SK-N-SH (cell line): ENCODE measurements at regions not wholly inside any gene's neighbourhood (a gene's known extent, or its start where the extent isn't known, plus 50 kb on each side); places are given as distances from the start of the nearest gene placed in this dataset.

Source experiments
- CTCF ChIA-PET: fragments of 300-600, 350-600 bp; formaldehyde crosslinking; extraction: SDS; loops from one replicate; lab custom pipeline; 2021; lab: Yijun Ruan, JAX
- POLR2A ChIA-PET: fragments of 350-600 bp; sonication (Branson Sonifier 250); formaldehyde crosslinking; extraction: SDS; loops from one replicate; lab custom pipeline; 2020; ENCODE audit warnings: antibody characterized with exemption, inconsistent platforms; lab: Yijun Ruan, JAX
- DNase-seq: peaks from one replicate; pipeline ENCODE4 v3.0.0; 2012
- H2AFZ ChIP-seq: fragments of 200-600 bp; sonication (generic); 2 replicates; pipeline ENCODE4 v1.8.1; 2016; ENCODE audit warnings: antibody characterized with exemption, mild to moderate bottlenecking, low read depth
- H3F3A ChIP-seq: fragments of 200-600 bp; sonication (generic); replicated peaks from 2 replicates; pipeline ENCODE3; 2016; ENCODE audit warnings: antibody characterized with exemption, mild to moderate bottlenecking; ENCODE audit not compliant: insufficient read depth
- H3K27ac ChIP-seq, 2 experiments: fragments of 200-500 bp in 1 of 2; fragments of 200-600 bp in 1 of 2; sonication (Bioruptor generic) in 1 of 2; sonication (generic), shearing (Covaris generic) in 1 of 2; 2 replicates each; pipeline versions ENCODE4 v1.5.1 to v1.6.1; 2014 to 2016; ENCODE audit warnings: low read depth in 2 of 2, inconsistent platforms in 1 of 2, low read length in 1 of 2, mild to moderate bottlenecking in 1 of 2, mixed read lengths in 1 of 2
- H3K27me3 ChIP-seq: fragments of 200-600 bp; sonication (generic), shearing (Covaris generic); 2 replicates; pipeline ENCODE4 v1.6.1; 2016; ENCODE audit warnings: mixed run types; ENCODE audit not compliant: insufficient read depth
- H3K36me3 ChIP-seq, 2 experiments: fragments of 200-500 bp in 1 of 2; fragments of 200-600 bp in 1 of 2; sonication (Bioruptor generic) in 1 of 2; sonication (generic) in 1 of 2; replicated peaks in 1 of 2; 2 replicates each; pipeline versions ENCODE3 to v1.5.1; 2014 to 2016; ENCODE audit warnings: low read length in 1 of 2, mild to moderate bottlenecking in 1 of 2; ENCODE audit not compliant: insufficient read depth in 2 of 2, control insufficient read depth in 1 of 2
- H3K4me1 ChIP-seq, 2 experiments: fragments of 200-500 bp in 1 of 2; fragments of 200-600 bp in 1 of 2; sonication (Bioruptor generic) in 1 of 2; sonication (generic), shearing (Covaris generic) in 1 of 2; 2 replicates each; pipeline versions ENCODE4 v1.5.1 to v1.6.1; 2014 to 2016; ENCODE audit warnings: low read depth in 1 of 2, low read length in 1 of 2, mixed run types in 1 of 2; ENCODE audit not compliant: insufficient read depth in 2 of 2, control insufficient read depth in 1 of 2
- H3K4me2 ChIP-seq: fragments of 200-600 bp; sonication (generic), shearing (Covaris generic); 2 replicates; pipeline ENCODE4 v1.6.1; 2017; ENCODE audit warnings: mixed run types
- H3K4me3 ChIP-seq, 2 experiments: fragments of 200-500 bp in 1 of 2; fragments of 200-600 bp in 1 of 2; sonication (Bioruptor generic) in 1 of 2; sonication (generic), shearing (Covaris generic) in 1 of 2; 2 replicates each; pipeline versions ENCODE4 v1.5.1 to v1.8.1; 2014 to 2016; ENCODE audit warnings: low read depth in 2 of 2, inconsistent platforms in 1 of 2, low read length in 1 of 2, mild to moderate bottlenecking in 1 of 2, mixed read lengths in 1 of 2, moderate library complexity in 1 of 2
- H3K79me2 ChIP-seq: fragments of 200-600 bp; sonication (generic); 2 replicates; pipeline ENCODE4 v1.8.1; 2017; ENCODE audit warnings: mild to moderate bottlenecking; ENCODE audit not compliant: insufficient read depth
- H3K9ac ChIP-seq: fragments of 200-600 bp; sonication (generic); 2 replicates; pipeline ENCODE4 v1.6.1; 2017; ENCODE audit warnings: mixed run types
- H3K9me2 ChIP-seq: fragments of 200-600 bp; sonication (generic); 2 replicates; pipeline ENCODE4 v1.6.1; 2017; ENCODE audit warnings: mixed run types
- H3K9me3 ChIP-seq: fragments of 200-600 bp; sonication (generic); 2 replicates; pipeline ENCODE4 v1.6.1; 2017; ENCODE audit warnings: mixed run types, mild to moderate bottlenecking, moderate library complexity
- H4K20me1 ChIP-seq: fragments of 200-600 bp; sonication (generic); 2 replicates; pipeline ENCODE4 v1.6.1; 2017; ENCODE audit warnings: mild to moderate bottlenecking, mixed run types; ENCODE audit not compliant: insufficient read depth
- CHD2 ChIP-seq: fragments of 150-350 bp; IDR thresholded peaks from 2 replicates; pipeline ENCODE4 v1.6.1; 2018; ENCODE audit warnings: low read length; ENCODE audit not compliant: partially characterized antibody
- EZH2phosphoT487 ChIP-seq: fragments of 200-600 bp; sonication (generic); IDR thresholded peaks from 2 replicates; pipeline ENCODE4 v1.6.1; 2017; ENCODE audit warnings: low read depth, mixed run types, mild to moderate bottlenecking, antibody characterized with exemption, moderate library complexity, borderline replicate concordance
- FOXJ3 ChIP-seq: sonication (generic); formaldehyde crosslinking; IDR thresholded peaks from 2 replicates; pipeline ENCODE4 v1.5.1; 2020; ENCODE audit warnings: mild to moderate bottlenecking, missing genetic modification reagents
- MEF2A ChIP-seq: IDR thresholded peaks from 2 replicates; pipeline ENCODE4 v1.4.0; 2012; ENCODE audit warnings: low read depth, borderline replicate concordance
- MXI1 ChIP-seq: IDR thresholded peaks from 2 replicates; pipeline ENCODE4 v1.6.1; 2012; ENCODE audit warnings: mild to moderate bottlenecking, low read depth, low read length, improper control_type of control experiment
- NFIC ChIP-seq: IDR thresholded peaks from 2 replicates; pipeline ENCODE4 v1.4.0; 2012; ENCODE audit warnings: borderline replicate concordance
- RAD21 ChIP-seq: IDR thresholded peaks from 2 replicates; pipeline ENCODE4 v1.6.1; 2012; ENCODE audit warnings: mild to moderate bottlenecking, low read length
- RCOR1 ChIP-seq: fragments of 150-350 bp; IDR thresholded peaks from 2 replicates; pipeline ENCODE4 v1.6.1; 2017; ENCODE audit warnings: antibody characterized with exemption, low read length
- REST ChIP-seq: IDR thresholded peaks from 2 replicates; pipeline ENCODE4 v1.6.1; 2012; ENCODE audit warnings: mild to moderate bottlenecking, low read depth, low read length, moderate library complexity
- RFX5 ChIP-seq: IDR thresholded peaks from 2 replicates; pipeline ENCODE4 v1.6.1; 2012; ENCODE audit warnings: mild to moderate bottlenecking, improper control_type of control experiment, low read length
- RXRA ChIP-seq: IDR thresholded peaks from 2 replicates; pipeline ENCODE4 v1.4.0; 2012; ENCODE audit warnings: low read depth, mild to moderate bottlenecking, borderline replicate concordance
- SIN3A ChIP-seq: IDR thresholded peaks from 2 replicates; pipeline ENCODE4 v1.6.1; 2012; ENCODE audit warnings: low read depth, mild to moderate bottlenecking, low read length, moderate library complexity, borderline replicate concordance
- SMC3 ChIP-seq: IDR thresholded peaks from 2 replicates; pipeline ENCODE4 v1.6.1; 2012; ENCODE audit warnings: low read depth, low read length, improper control_type of control experiment
- TAF1 ChIP-seq: IDR thresholded peaks from 2 replicates; pipeline ENCODE4 v1.6.1; 2012; ENCODE audit warnings: low read depth, mild to moderate bottlenecking, low read length, moderate library complexity, borderline replicate concordance
- TEAD4 ChIP-seq: IDR thresholded peaks from 2 replicates; pipeline ENCODE4 v1.4.0; 2012; ENCODE audit warnings: mild to moderate bottlenecking, borderline replicate concordance; ENCODE audit not compliant: insufficient read depth
- USF1 ChIP-seq: IDR thresholded peaks from 2 replicates; pipeline ENCODE4 v1.4.0; 2012; ENCODE audit warnings: low read depth, borderline replicate concordance
- YY1 ChIP-seq: IDR thresholded peaks from 2 replicates; pipeline ENCODE4 v1.4.0; 2012; ENCODE audit warnings: low read depth, mild to moderate bottlenecking
- WGBS: methylation state at CpG from one replicate; pipeline ENCODE4 v1.1.6; 2017; ENCODE audit warnings: low lambda C conversion rate; 5-methylcytosine and 5-hydroxymethylcytosine counted together
- TF ChIP-seq, protein P1 (sequence below): fragments of 200-600 bp; sonication (generic); IDR thresholded peaks from 2 replicates; pipeline ENCODE4 v1.6.1; 2017; ENCODE audit warnings: antibody characterized with exemption, mild to moderate bottlenecking, moderate library complexity

GRCh38 chr6:126461045-126461444, 121.1 kb downstream of the CENPW start:
- no peaks in the 10 kb centered on the region for H3F3A ChIP-seq

GRCh38 chr6:126464245-126464644, 124.3 kb downstream of the CENPW start:
- DNase-seq = no peak
- WGBS = 0% methylated on average over 1 of the region's 1 CpG
- CTCF ChIA-PET = no interaction called here
- H3K79me2 ChIP-seq = no peaks in the 10 kb centered on the region
- no peak overlapping the region for H3K9ac ChIP-seq
- H3K36me3 ChIP-seq = no peaks in the 10 kb centered on the region
- no peaks in the 10 kb centered on the region for H3K9me2 ChIP-seq
- no peak overlapping the region for H3K27ac ChIP-seq
- H3K4me3 ChIP-seq = no peak overlapping the region
- no peaks in the 10 kb centered on the region for H4K20me1 ChIP-seq
- H3K27me3 ChIP-seq = no peaks in the 10 kb centered on the region
- no peak overlapping the region for H3K4me2 ChIP-seq
- POLR2A ChIA-PET = no interaction called here
- H3F3A ChIP-seq = no peaks in the 10 kb centered on the region
- no peaks in the 10 kb centered on the region for H3K4me1 ChIP-seq
- no peak overlapping the region for H2AFZ ChIP-seq
- no peaks in the 10 kb centered on the region for H3K9me3 ChIP-seq
- TF ChIP-seq EZH2phosphoT487 (no peak), SMC3 (no peak), YY1 (no peak), RXRA (no peak), TEAD4 (no peak), MEF2A (no peak), RAD21 (no peak), FOXJ3 (no peak), USF1 (no peak), SIN3A (no peak), RFX5 (no peak), TAF1 (no peak), RCOR1 (no peak), MXI1 (no peak)
- TF ChIP-seq, protein P1, sequence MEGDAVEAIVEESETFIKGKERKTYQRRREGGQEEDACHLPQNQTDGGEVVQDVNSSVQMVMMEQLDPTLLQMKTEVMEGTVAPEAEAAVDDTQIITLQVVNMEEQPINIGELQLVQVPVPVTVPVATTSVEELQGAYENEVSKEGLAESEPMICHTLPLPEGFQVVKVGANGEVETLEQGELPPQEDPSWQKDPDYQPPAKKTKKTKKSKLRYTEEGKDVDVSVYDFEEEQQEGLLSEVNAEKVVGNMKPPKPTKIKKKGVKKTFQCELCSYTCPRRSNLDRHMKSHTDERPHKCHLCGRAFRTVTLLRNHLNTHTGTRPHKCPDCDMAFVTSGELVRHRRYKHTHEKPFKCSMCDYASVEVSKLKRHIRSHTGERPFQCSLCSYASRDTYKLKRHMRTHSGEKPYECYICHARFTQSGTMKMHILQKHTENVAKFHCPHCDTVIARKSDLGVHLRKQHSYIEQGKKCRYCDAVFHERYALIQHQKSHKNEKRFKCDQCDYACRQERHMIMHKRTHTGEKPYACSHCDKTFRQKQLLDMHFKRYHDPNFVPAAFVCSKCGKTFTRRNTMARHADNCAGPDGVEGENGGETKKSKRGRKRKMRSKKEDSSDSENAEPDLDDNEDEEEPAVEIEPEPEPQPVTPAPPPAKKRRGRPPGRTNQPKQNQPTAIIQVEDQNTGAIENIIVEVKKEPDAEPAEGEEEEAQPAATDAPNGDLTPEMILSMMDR = no peak

More at GRCh38 chr6:126461045-126461444, 121.1 kb downstream of the CENPW start:
- ChIA-PET CTCF (interaction anchor here (0.9 kb wide), 1 partner anchor 284 kb away, joined by 3 read pairs; no protein-coding TSS in a partner anchor), POLR2A (no interaction called here)
- H3K4me2 ChIP-seq = no peak overlapping the region
- DNase-seq = no peak
- no peak overlapping the region for H3K4me3 ChIP-seq
- no peaks in the 10 kb centered on the region for H3K9me3 ChIP-seq
- no peak for TF ChIP-seq CHD2
- no peak for TF ChIP-seq REST
- TF ChIP-seq NFIC = no peak
- no peak for TF ChIP-seq RXRA
- TF ChIP-seq, all 33 proteins: peak for 0
- WGBS = 58% methylated on average over 6 of the region's 6 CpGs
- Histone ChIP-seq H3K27ac (no peak overlapping the region), H4K20me1 (no peaks in the 10 kb centered on the region), H3K9ac (no peak overlapping the region), H3K27me3 (no peaks in the 10 kb centered on the region), H2AFZ (no peak overlapping the region), H3K36me3 (no peaks in the 10 kb centered on the region), H3K9me2 (no peaks in the 10 kb centered on the region), H3K4me1 (no peaks in the 10 kb centered on the region), H3K79me2 (no peaks in the 10 kb centered on the region)
